CD14-positive monocyte (primary cell): ENCODE measurements at regions not wholly inside any gene's neighbourhood (a gene's known extent, or its start where the extent isn't known, plus 50 kb on each side); places are given as distances from the start of the nearest gene placed in this dataset.

Experiments
- DNase-seq, 3 donors: peaks; one replicate each; pipeline ENCODE4 v3.0.0-alpha.2; 2011 to 2022
- H2AFZ ChIP-seq: 2 replicates; pipeline ENCODE4 v1.6.0; 2012; ENCODE audit warnings: mild to moderate bottlenecking, low read depth, low read length, inconsistent platforms; ENCODE audit not compliant: insufficient read depth, poor library complexity, severe bottlenecking
- H3K27ac ChIP-seq, 2 donors: 1 replicate in 1 of 2; 2 replicates in 1 of 2; pipeline ENCODE4 v1.5.1; 2012 to 2013; ENCODE audit warnings: low read length in 2 of 2, control low read depth in 1 of 2, inconsistent platforms in 1 of 2, low read depth in 1 of 2, mild to moderate bottlenecking in 1 of 2
- H3K27me3 ChIP-seq, 2 donors: one replicate each; pipeline versions ENCODE4 v1.6.0 to v1.6.1; 2011 to 2013; ENCODE audit warnings: low read length in 2 of 2; ENCODE audit not compliant: control insufficient read depth in 2 of 2, insufficient read depth in 2 of 2
- H3K36me3 ChIP-seq, 2 donors: replicated peaks in 1 of 2; 1 replicate in 1 of 2; 2 replicates in 1 of 2; pipeline versions ENCODE4 v1.5.1 to v1.6.1; 2012 to 2013; ENCODE audit warnings: low read length in 2 of 2, control low read depth in 1 of 2, inconsistent platforms in 1 of 2, mild to moderate bottlenecking in 1 of 2; ENCODE audit not compliant: insufficient read depth in 2 of 2, control insufficient read depth in 1 of 2
- H3K4me1 ChIP-seq, 2 donors: 1 replicate in 1 of 2; 2 replicates in 1 of 2; pipeline versions ENCODE4 v1.5.1 to v1.6.1; 2012 to 2013; ENCODE audit warnings: low read length in 2 of 2, control low read depth in 1 of 2, inconsistent platforms in 1 of 2, mild to moderate bottlenecking in 1 of 2, moderate library complexity in 1 of 2; ENCODE audit not compliant: insufficient read depth in 2 of 2, control insufficient read depth in 1 of 2
- H3K4me2 ChIP-seq: replicated peaks from 2 replicates; pipeline ENCODE3; 2012; ENCODE audit warnings: low read length, moderate library complexity, mild to moderate bottlenecking; ENCODE audit not compliant: poor library complexity, severe bottlenecking; ENCODE audit errors: extremely low read depth
- H3K4me3 ChIP-seq, 3 experiments: fragments of 200-600 bp in 1 of 3; sonication (generic) in 1 of 3; replicated peaks in 1 of 3; 1 replicate in 2 of 3; 2 replicates in 1 of 3; pipeline ENCODE4 v1.5.1; 2011 to 2013; ENCODE audit warnings: low read length in 3 of 3, mild to moderate bottlenecking in 3 of 3, control low read depth in 2 of 3, low read depth in 2 of 3, inconsistent platforms in 1 of 3, moderate library complexity in 1 of 3
- H3K79me2 ChIP-seq: 2 replicates; pipeline ENCODE4 v1.6.0; 2012; ENCODE audit warnings: mild to moderate bottlenecking, control low read depth, inconsistent platforms, low read length, moderate library complexity; ENCODE audit not compliant: insufficient read depth
- H3K9ac ChIP-seq: 2 replicates; pipeline ENCODE4 v1.6.0; 2017; ENCODE audit warnings: low read length, mild to moderate bottlenecking; ENCODE audit not compliant: insufficient read depth, poor library complexity, severe bottlenecking
- H3K9me3 ChIP-seq, 2 donors: replicated peaks in 1 of 2; 1 replicate in 1 of 2; 2 replicates in 1 of 2; pipeline versions ENCODE4 v1.5.1 to v1.6.1; 2012 to 2013; ENCODE audit warnings: low read length in 2 of 2, control low read depth in 1 of 2; ENCODE audit not compliant: control insufficient read depth in 1 of 2, insufficient read depth in 1 of 2
- H4K20me1 ChIP-seq: 2 replicates; pipeline ENCODE4 v1.6.0; 2012; ENCODE audit warnings: mild to moderate bottlenecking, low read length, control low read depth, moderate library complexity; ENCODE audit not compliant: insufficient read depth
- H3K27ac Mint-ChIP-seq, 7 donors: one replicate each; pipeline ENCODE4 v1.8.0; 2020; ENCODE audit warnings: mild to moderate bottlenecking in 7 of 7, mixed read lengths in 7 of 7, moderate library complexity in 6 of 7, inconsistent platforms in 2 of 7
- H3K27me3 Mint-ChIP-seq, 3 donors: one replicate each; pipeline ENCODE4 v1.8.0; 2021 to 2022; ENCODE audit warnings: low read depth in 3 of 3, mild to moderate bottlenecking in 3 of 3, mixed read lengths in 3 of 3, moderate library complexity in 3 of 3, inconsistent platforms in 1 of 3
- H3K36me3 Mint-ChIP-seq, 2 donors: one replicate each; pipeline ENCODE4 v1.8.0; 2020; ENCODE audit warnings: mixed read lengths in 2 of 2, inconsistent platforms in 1 of 2, mild to moderate bottlenecking in 1 of 2
- H3K4me1 Mint-ChIP-seq: one replicate; pipeline ENCODE4 v1.8.0; 2020; ENCODE audit warnings: mild to moderate bottlenecking, mixed read lengths
- H3K4me3 Mint-ChIP-seq, 2 donors: one replicate each; pipeline ENCODE4 v1.8.0; 2020; ENCODE audit warnings: mild to moderate bottlenecking in 2 of 2, mixed read lengths in 2 of 2, moderate library complexity in 1 of 2
- H3K9me3 Mint-ChIP-seq, 7 donors: one replicate each; pipeline ENCODE4 v1.8.0; 2020 to 2022; ENCODE audit warnings: mixed read lengths in 7 of 7, mild to moderate bottlenecking in 6 of 7, moderate library complexity in 6 of 7, inconsistent platforms in 2 of 7
- WGBS: methylation state at CpG from one replicate; pipeline ENCODE4 v1.1.5; 2013; ENCODE audit warnings: missing lambda C conversion rate; ENCODE audit not compliant: insufficient coverage; 5-methylcytosine and 5-hydroxymethylcytosine counted together
- intact Hi-C, 2 donors: fragments of 100-400 bp; cut with micrococcal nuclease; formaldehyde crosslinking; loops; one replicate each; pipeline versions ENCODE4 v1.15.0 to v1.15.1; 2023
- TF ChIP-seq, protein P1 (sequence below): fragments of 200-600 bp; IDR thresholded peaks from one replicate; pipeline ENCODE4 v1.8.0; 2022; ENCODE audit warnings: antibody characterized with exemption, mild to moderate bottlenecking

- Mint-ChIP-seq H3K4me3 (no peak overlapping the region), H3K36me3 (no peaks in the 10 kb centered on the region), H3K27me3 (peaks cover 0 to 3% (median 0%) of the 10 kb centered on the region in 3 donors), H3K4me1 (no peaks in the 10 kb centered on the region), H3K9me3 (no peaks in the 10 kb centered on the region), H3K27ac (no peak overlapping the region)
- Histone ChIP-seq H3K79me2 (no peaks in the 10 kb centered on the region), H3K4me3 (no peak overlapping the region), H3K9ac (no peak overlapping the region), H3K4me2 (no peak overlapping the region), H3K36me3 (no peaks in the 10 kb centered on the region), H4K20me1 (no peaks in the 10 kb centered on the region), H3K27ac (no peak overlapping the region), H2AFZ (no peak overlapping the region), H3K27me3 (no peaks in the 10 kb centered on the region), H3K9me3 (no peaks in the 10 kb centered on the region), H3K4me1 (no peaks in the 10 kb centered on the region)
- 27% methylated on average over 2 of the region's 3 CpGs for WGBS
- TF ChIP-seq, protein P1, sequence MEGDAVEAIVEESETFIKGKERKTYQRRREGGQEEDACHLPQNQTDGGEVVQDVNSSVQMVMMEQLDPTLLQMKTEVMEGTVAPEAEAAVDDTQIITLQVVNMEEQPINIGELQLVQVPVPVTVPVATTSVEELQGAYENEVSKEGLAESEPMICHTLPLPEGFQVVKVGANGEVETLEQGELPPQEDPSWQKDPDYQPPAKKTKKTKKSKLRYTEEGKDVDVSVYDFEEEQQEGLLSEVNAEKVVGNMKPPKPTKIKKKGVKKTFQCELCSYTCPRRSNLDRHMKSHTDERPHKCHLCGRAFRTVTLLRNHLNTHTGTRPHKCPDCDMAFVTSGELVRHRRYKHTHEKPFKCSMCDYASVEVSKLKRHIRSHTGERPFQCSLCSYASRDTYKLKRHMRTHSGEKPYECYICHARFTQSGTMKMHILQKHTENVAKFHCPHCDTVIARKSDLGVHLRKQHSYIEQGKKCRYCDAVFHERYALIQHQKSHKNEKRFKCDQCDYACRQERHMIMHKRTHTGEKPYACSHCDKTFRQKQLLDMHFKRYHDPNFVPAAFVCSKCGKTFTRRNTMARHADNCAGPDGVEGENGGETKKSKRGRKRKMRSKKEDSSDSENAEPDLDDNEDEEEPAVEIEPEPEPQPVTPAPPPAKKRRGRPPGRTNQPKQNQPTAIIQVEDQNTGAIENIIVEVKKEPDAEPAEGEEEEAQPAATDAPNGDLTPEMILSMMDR = peak; percentile 58
- intact Hi-C loops = no loop called here
- DNase-seq = no peak
Observed at GRCh38 chr18:25832001-25832604, 258.3 kb downstream of the SS18 start.

DNA sequence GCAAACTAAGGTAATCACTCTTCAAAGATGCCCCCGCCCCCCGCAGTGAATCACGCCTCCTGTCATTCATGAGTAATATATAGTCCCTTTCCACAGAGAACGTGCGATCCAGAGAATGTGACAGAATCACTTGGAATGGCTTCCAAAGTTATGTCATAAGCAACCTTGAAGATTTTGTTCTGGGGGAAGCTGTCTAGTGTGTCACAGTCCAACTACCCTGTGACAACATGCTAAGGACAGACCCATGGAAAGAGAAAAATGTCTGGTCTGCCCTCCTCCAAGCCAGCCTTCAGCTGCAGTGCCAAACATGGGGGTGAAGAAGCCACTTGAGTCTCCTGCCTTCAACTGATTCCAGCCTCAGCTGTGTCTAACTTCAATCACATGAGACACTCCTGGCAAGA lies 259.1 kb downstream of the SS18 start:
- H3K4me1 Mint-ChIP-seq = no peaks in the 10 kb centered on the region
- intact Hi-C loops = no loop called here
- TF ChIP-seq, protein P1 = no peak
- no peak overlapping the region for H3K27ac ChIP-seq
- peaks cover 0 to 3% (median 0%) of the 10 kb centered on the region in 3 donors for H3K27me3 Mint-ChIP-seq
- H3K79me2 ChIP-seq = no peaks in the 10 kb centered on the region
- no peaks in the 10 kb centered on the region for H3K9me3 Mint-ChIP-seq
- no CpG with 5 or more reads among the region's 5 CpGs for WGBS
- no peaks in the 10 kb centered on the region for H3K4me1 ChIP-seq
- H3K4me2 ChIP-seq = no peak overlapping the region
- H3K36me3 Mint-ChIP-seq = no peaks in the 10 kb centered on the region
- peak overlapping the region in 1 of 7 donors; percentile 27 for H3K27ac Mint-ChIP-seq
- no peaks in the 10 kb centered on the region for H3K36me3 ChIP-seq
- no peaks in the 10 kb centered on the region for H4K20me1 ChIP-seq
- H3K4me3 ChIP-seq = no peak overlapping the region
- no peak overlapping the region for H3K4me3 Mint-ChIP-seq
- H3K27me3 ChIP-seq = no peaks in the 10 kb centered on the region
- DNase-seq = no peak
- H3K9me3 ChIP-seq = no peaks in the 10 kb centered on the region
- H2AFZ ChIP-seq = no peak overlapping the region
- H3K9ac ChIP-seq = no peak overlapping the region
